Ascending aorta (tissue), 2 donors: ENCODE measurements at regions not wholly inside any gene's neighbourhood (a gene's known extent, or its start where the extent isn't known, plus 50 kb on each side); places are given as distances from the start of the nearest gene placed in this dataset.

Source experiments
- DNase-seq, 2 donors: peaks; one replicate each; pipeline ENCODE4 v3.0.0-alpha.2; 2019; ENCODE audit warnings: low spot score in 2 of 2
- H3K27ac ChIP-seq, 2 donors: fragments of 200-600 bp; sonication (generic); one replicate each; pipeline ENCODE4 v1.5.1; 2016 to 2017; ENCODE audit warnings: mild to moderate bottlenecking in 1 of 2
- H3K27me3 ChIP-seq: fragments of 200-600 bp; sonication (generic); one replicate; pipeline ENCODE4 v1.5.1; 2017
- H3K36me3 ChIP-seq, 2 donors: fragments of 200-600 bp; sonication (generic); one replicate each; pipeline ENCODE4 v1.5.1; 2016
- H3K4me1 ChIP-seq, 2 donors: fragments of 200-600 bp; sonication (generic); one replicate each; pipeline ENCODE4 v1.5.1; 2016 to 2017; ENCODE audit warnings: mild to moderate bottlenecking in 1 of 2
- H3K4me3 ChIP-seq, 2 donors: fragments of 200-600 bp; sonication (generic); one replicate each; pipeline ENCODE4 v1.5.1; 2016 to 2017; ENCODE audit warnings: mild to moderate bottlenecking in 1 of 2
- H3K9me3 ChIP-seq, 2 donors: fragments of 200-600 bp; sonication (generic); one replicate each; pipeline ENCODE4 v1.5.1; 2016
- intact Hi-C: fragments of 100-400 bp; cut with DNase I; formaldehyde crosslinking; loops from one replicate; pipeline ENCODE4 v1.15.1; 2023
- TF ChIP-seq, protein P1 (sequence below), 3 experiments: fragments of 200-600 bp in 2 of 3; fragments of 450-650 bp in 1 of 3; sonication (generic) in 2 of 3; IDR thresholded peaks; one replicate each; pipeline ENCODE4 v1.5.1; 2016 to 2019; ENCODE audit warnings: antibody characterized with exemption in 3 of 3, mild to moderate bottlenecking in 1 of 3, moderate library complexity in 1 of 3

DNA sequence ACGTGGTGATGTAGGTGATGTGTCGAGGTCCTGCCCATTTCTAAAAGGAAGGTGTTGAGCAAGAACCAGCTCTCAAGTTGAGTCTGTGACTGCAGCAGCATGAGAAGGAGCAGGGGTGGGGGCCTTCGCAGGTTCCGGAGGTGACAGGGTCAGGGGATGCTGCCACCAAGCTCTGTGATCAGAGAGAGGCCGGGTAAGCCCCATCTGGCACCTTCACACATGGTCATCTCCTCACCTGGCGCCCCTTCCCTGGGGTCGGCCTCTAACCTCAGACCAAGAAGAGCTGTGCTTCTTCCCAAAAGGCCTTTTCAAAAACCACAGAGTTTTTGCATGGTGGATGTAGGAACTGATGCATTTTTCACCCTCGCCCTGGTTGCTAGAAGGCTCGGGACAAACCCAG is 137.6 kb downstream of the CPZ start:
- intact Hi-C loops = no loop called here
- peak in 1 of 2 donors; percentile 42 for DNase-seq
- TF ChIP-seq, protein P1, sequence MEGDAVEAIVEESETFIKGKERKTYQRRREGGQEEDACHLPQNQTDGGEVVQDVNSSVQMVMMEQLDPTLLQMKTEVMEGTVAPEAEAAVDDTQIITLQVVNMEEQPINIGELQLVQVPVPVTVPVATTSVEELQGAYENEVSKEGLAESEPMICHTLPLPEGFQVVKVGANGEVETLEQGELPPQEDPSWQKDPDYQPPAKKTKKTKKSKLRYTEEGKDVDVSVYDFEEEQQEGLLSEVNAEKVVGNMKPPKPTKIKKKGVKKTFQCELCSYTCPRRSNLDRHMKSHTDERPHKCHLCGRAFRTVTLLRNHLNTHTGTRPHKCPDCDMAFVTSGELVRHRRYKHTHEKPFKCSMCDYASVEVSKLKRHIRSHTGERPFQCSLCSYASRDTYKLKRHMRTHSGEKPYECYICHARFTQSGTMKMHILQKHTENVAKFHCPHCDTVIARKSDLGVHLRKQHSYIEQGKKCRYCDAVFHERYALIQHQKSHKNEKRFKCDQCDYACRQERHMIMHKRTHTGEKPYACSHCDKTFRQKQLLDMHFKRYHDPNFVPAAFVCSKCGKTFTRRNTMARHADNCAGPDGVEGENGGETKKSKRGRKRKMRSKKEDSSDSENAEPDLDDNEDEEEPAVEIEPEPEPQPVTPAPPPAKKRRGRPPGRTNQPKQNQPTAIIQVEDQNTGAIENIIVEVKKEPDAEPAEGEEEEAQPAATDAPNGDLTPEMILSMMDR (IDR thresholded peaks at IDR 0.05) = no peak
- no peak overlapping the region for H3K27ac ChIP-seq
- H3K36me3 ChIP-seq = no peaks in the 10 kb centered on the region
- H3K4me3 ChIP-seq = no peak overlapping the region
- no peaks in the 10 kb centered on the region for H3K4me1 ChIP-seq
- H3K27me3 ChIP-seq = no peaks in the 10 kb centered on the region
- no peaks in the 10 kb centered on the region for H3K9me3 ChIP-seq

DNA sequence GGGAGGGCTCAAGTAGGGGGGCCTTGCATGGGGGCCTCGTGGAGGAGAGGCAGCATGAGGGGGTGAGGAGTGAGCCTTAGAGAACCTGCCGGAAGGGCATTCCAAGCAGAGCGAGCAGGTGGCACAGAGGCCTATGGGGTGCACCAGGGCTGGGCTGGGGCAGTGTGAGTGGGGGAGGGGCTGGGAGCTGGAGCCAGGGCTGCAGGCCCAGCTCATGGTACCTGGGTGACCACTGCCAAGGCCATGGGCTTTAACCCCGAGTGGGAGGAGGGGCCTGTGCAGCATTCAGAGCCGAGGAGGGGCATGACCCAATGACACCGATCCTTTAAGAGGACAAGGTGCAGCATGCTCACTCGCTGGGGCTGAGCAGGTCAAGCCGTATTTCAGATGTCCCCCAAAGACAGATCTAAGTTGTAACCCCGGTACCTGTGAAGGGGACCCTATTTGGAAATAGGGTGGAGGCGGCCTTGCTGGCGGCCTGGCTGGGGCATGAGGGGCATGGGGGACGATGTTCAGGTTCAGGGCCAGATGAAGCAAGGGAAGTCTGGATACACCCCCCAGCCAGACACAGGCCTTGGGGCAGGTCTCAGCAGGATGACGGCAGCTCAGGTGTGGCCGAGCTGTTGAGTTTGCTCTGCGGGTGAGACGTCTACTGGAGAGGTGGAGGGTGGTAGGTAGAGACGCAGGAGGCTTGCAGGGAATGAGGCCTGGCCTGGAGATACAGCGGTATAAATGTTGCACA is 137.0 kb downstream of the CPZ start:
- H3K4me3 ChIP-seq = no peak overlapping the region
- no peaks in the 10 kb centered on the region for H3K4me1 ChIP-seq
- peak in 1 of 2 donors; percentile 57 for DNase-seq
- no peaks in the 10 kb centered on the region for H3K27me3 ChIP-seq
- intact Hi-C loops = no loop called here
- H3K27ac ChIP-seq = no peak overlapping the region
- TF ChIP-seq, protein P1 (IDR thresholded peaks at IDR 0.05) = no peak
- H3K36me3 ChIP-seq = no peaks in the 10 kb centered on the region
- no peaks in the 10 kb centered on the region for H3K9me3 ChIP-seq

DNA sequence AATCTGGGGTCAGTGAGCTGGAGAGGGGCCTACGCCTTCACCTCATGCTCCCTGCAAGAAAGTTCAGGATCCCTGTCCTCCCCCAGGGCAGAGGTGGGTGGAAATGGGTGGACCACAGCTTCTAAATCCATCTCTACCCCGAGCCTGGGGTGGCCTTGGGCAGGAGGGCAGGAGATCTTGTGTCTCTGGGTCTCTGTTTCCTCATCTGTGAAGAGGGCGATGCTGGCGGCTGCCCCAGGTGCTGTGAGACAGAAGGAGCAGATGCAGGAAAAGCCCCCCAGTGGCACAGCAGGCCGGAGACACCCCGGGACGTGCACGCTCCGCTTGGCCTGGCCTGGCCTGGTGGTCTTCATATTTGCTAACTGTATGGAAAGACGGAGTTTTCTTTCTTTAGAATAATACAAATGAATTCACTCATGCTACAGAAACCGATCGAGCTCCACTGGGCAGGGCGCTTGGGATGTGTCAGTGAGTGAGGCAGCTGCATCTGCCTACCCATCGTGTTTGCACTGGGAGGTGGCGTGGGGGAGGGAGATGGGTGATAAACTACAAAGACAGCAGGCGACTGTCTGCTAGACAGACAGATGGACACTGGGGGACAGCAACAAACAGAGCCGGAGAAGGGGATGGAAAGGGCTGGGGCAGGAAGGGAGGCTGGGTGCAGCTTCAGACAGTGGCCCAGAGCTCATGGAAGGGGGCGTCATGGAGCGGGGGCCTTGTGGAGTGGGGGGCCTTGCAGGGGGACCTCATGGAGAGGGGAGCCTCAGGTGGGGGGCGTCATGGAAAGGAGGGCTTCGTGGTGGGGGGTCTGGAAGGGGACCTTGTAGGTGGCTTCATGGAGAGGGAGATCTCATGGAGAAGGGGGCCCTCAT is 136.2 kb downstream of the CPZ start:
- TF ChIP-seq, protein P1 (IDR thresholded peaks at IDR 0.05) = no peak
- Histone ChIP-seq H3K4me3 (no peak overlapping the region), H3K4me1 (no peaks in the 10 kb centered on the region), H3K36me3 (no peaks in the 10 kb centered on the region), H3K27me3 (no peaks in the 10 kb centered on the region), H3K9me3 (no peaks in the 10 kb centered on the region), H3K27ac (no peak overlapping the region)
- intact Hi-C loops = no loop called here
- peak in 1 of 2 donors; percentile 52 for DNase-seq

DNA sequence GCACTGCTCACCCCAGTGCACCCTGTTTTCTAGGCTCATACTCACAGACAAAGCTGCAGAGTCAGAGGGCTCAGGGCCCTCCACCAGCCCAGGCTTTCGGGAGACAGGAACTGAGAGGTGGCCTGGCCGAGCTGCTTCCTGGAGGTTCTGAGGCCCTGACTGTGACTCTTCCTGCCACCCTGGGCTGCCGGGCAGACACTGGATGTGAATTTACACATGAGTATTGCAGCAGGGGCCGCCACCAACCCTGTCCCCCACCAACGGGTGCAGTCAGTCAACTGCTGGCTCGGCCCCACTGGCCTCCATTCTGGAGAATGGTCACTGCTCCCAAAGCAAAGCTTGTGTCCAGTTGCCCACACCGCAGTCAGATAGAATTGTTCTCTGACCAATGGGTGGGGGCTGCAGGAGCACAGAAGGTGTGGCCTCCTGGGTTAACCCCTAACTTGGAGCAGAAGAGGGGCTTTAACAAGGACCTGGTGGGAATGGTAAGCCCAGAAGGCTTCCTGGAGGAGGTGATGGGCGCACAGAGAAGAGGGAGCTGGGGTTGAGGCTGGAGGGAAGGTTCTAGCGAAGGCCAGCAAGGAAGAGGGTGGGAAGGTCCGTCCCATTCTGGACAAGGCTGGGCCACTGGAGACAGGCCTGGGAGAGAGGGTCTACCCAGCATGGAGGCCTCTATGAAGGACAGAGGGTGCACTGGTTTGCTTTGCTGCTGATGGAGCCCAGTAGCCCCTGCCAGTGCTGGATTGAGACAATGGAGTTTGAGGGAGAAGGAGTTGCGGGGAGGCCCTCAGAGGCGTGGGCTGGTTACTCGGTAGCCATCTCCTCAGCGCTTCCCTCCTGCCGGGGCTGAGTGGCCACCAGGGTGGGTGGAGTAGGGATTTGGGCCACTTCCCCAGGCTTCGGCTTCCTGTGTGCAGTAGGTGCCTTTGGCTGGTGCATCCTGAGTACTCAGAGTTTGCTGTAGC is 135.3 kb downstream of the CPZ start:
- no peaks in the 10 kb centered on the region for H3K36me3 ChIP-seq

DNA sequence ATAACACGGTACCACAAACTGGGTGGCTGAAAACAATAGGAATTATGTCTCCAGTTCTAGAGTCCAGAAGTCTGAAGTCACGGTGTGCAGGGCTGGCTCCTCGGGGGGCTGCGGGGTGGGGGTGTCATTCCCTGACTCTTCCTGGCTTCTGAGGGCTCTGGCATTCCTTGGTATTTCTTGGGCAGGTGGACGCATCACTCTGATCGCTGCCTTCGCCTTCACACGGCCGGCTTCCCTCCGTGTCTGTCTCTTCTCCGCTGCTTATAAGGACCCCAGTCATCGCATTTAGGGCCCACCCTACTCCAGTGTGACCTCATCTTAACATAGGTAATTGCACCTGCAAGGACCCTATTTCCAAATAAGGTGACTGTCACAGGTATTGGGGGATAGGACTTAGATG is 134.6 kb downstream of the CPZ start:
- intact Hi-C loops = no loop called here
- Histone ChIP-seq H3K27me3 (no peaks in the 10 kb centered on the region), H3K27ac (no peak overlapping the region), H3K36me3 (no peaks in the 10 kb centered on the region), H3K9me3 (no peaks in the 10 kb centered on the region), H3K4me3 (no peak overlapping the region), H3K4me1 (no peaks in the 10 kb centered on the region)
- TF ChIP-seq, protein P1 (IDR thresholded peaks at IDR 0.05) = no peak
- peak in 1 of 2 donors; percentile 38 for DNase-seq

More for the DNA sequence above, 135.3 kb downstream of the CPZ start:
- Histone ChIP-seq H3K27me3 (no peaks in the 10 kb centered on the region), H3K4me1 (no peaks in the 10 kb centered on the region), H3K9me3 (no peaks in the 10 kb centered on the region), H3K27ac (no peak overlapping the region), H3K4me3 (no peak overlapping the region)
- TF ChIP-seq, protein P1 (IDR thresholded peaks at IDR 0.05) = no peak
- intact Hi-C loops = no loop called here
- peak in 1 of 2 donors; percentile 62 for DNase-seq
